Activated CD4-positive, alpha-beta T cell treated with anti-CD3 and anti-CD28 coated beads for 4 hours (primary cell): ENCODE measurements at regions not wholly inside any gene's neighbourhood (a gene's known extent, or its start where the extent isn't known, plus 50 kb on each side); places are given as distances from the start of the nearest gene placed in this dataset.
"Not testable (repeated sequence)": the region's sequence is repeated elsewhere in the genome, so short reads cannot be mapped to it uniquely, and the experiment has no call there.

ENCODE experiments used
- DNase-seq, 2 donors: peaks; one replicate each; pipeline ENCODE4 v3.0.0-alpha.2; 2020

DNA sequence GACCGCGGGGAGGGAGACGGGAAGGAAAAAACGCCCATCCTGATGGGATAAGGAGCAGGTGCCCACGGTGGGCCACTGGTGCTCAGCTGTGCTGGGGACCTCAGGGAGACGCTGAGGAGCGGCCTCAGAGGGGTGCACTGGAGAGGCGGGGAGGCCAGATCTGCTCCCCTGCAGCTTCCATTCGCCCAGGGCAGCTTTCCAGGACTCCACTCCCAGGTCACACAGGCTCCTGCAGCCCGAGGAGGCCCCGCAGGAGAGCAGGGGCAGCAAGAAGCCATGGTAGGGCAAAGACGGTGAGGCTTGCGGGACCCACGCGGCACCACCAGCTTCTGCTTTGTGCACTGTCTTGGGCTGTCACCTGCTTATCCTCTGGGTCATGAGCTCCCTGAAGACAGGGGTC lies 82.5 kb upstream of the SULF2 start:
- DNase-seq: no peak

- no peak for DNase-seq
These were observed 81.2 kb upstream of the SULF2 start for GRCh38 chr20:47866480-47866879.

DNA sequence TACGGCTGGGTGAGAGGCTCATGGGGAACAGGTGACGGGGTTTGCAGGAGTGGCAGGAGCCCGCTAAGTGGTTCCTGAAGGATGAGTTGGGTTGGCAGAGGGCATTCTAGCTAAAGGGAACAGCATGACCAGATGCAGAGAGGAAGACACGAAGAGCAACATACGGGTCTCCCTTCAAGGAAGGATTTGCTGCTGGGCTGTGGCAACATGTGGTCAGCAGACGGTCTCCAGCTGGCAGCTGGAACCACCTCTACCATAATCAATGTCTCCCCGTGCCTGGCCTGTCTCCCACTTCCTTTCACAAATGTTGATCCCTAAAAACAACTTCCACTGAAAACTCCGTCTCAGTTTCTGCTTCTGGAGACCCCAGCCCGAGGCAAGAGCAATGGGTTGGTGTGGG lies 80.6 kb upstream of the SULF2 start:
- DNase-seq: no peak

- no peak for DNase-seq
These were observed 80.2 kb upstream of the SULF2 start for GRCh38 chr20:47865451-47865850.

DNA sequence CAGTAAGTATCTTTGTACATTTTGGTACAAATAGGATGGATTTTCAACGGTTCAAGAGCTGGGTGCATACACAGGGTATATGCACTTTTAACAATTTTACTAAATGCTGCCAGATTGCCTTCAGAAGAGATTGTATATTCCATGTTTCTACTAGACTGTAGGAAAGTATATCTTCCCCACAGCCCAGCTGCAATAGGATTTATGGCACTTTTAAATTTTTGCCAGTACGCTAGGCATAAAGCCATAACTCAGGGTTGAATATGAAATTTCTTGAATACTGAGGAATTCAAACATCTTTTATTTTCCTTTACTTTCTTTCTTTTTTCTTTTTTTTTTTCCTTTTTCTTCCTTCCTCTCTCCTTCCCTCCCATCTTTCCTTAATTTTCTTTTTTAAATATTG lies 78.7 kb upstream of the SULF2 start:
- DNase-seq: no peak

DNA sequence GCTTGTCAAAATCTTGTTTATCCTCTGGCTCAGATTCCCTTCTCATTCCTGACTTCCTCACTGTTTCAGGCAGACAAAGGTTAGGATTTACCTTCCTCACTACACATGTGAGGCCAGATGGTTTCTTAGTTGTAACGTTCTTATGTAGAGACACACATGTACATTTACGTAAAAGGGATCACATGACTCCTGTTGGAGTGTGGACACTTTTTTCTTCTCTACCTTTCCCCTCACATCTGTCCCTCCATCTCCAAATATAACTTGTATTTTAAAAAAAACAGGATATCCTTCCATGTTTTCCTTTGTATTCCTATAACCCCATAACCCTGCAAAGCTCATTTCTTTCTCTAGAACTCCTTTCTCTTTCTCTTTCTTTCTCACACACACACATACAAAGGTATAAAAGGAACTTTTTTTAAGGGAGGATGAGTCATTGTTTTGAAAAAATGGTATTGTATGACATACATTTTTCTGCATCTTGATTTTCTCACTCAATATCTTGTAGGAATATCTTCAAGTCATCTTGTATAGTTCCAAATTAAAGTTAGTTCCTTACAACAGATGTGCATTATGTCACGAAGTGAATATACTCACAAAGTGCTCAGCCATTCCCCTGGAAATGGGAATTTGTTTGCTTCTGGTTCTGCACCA lies 78.2 kb upstream of the SULF2 start:
- no peak for DNase-seq

GRCh38 chr20:47862574-47863240 lies 77.4 kb upstream of the SULF2 start:
- DNase-seq: no peak

DNA sequence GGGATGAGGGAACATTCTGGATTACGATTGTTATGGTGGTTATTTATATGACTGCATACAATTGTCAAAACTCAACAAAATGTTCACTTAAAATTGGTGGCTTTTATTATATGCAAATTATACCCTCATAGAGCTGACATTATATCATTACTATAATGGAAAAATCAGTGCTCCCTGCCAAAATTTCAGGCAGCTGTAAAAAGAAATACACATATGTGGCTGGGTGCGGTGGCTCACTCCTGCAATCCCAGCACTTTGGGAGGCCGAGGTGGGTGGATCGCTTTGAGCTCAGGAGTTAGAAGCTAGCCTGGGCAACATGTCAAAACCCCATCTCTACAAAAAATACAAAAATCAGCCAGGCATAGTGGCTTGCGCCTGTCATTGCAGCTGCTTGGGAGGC lies 75.8 kb upstream of the SULF2 start:
- DNase-seq: no peak

DNA sequence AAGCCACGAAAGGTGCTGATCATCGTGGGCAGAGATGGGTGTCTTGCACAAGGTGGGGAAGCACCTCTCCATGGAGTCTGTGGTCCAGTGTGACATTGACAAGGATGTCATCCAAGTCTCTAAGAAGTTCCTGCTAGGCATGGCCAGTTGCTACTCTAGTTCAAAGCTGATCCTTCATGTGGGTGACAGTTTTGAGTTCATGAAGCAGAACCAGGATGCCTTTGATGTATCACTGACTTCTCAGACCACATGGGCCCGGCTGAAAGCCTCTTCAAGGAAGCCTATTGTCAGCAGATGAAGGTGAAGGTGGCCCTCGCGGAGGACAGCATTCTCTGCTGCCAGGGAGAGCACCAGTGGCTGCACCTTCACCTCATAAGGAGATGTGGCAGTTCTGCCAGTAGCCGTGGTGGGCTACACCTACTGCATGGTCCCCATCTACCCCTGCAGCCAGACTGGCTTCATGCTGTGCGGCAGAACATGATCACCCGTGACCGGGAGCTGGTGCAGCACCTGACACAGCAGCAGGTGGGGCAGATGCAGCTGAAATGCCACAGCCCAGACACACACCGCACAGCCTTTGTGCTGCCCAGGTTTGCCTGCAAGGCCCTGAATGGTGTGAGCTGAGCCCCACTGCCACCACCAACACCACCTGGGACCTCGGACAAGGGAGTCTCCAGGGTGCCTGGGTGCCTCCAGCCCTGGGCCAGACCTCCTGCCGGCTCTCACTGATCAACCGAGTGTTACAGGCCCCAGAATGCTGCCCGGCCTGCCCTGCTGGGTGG lies 75.0 kb upstream of the SULF2 start:
- DNase-seq: no peak

DNA sequence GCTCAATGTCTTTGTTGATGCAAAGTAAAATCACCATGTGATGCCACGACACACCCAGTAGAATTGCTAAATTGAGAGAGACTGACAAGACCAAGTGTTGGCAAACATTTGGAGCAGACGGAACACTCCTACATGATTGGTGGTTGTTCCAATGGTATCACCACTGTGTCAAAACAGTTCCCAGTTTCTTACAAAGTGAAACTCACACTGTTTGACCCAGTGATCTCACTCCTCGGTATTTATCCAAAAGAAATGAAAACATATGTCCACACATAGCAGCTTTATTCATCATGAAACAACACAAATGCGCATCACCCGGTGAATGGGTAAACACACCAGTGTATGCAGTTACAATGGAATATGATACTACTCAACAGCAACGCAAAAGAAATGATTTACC lies 74.0 kb upstream of the SULF2 start:
- no peak for DNase-seq

DNA sequence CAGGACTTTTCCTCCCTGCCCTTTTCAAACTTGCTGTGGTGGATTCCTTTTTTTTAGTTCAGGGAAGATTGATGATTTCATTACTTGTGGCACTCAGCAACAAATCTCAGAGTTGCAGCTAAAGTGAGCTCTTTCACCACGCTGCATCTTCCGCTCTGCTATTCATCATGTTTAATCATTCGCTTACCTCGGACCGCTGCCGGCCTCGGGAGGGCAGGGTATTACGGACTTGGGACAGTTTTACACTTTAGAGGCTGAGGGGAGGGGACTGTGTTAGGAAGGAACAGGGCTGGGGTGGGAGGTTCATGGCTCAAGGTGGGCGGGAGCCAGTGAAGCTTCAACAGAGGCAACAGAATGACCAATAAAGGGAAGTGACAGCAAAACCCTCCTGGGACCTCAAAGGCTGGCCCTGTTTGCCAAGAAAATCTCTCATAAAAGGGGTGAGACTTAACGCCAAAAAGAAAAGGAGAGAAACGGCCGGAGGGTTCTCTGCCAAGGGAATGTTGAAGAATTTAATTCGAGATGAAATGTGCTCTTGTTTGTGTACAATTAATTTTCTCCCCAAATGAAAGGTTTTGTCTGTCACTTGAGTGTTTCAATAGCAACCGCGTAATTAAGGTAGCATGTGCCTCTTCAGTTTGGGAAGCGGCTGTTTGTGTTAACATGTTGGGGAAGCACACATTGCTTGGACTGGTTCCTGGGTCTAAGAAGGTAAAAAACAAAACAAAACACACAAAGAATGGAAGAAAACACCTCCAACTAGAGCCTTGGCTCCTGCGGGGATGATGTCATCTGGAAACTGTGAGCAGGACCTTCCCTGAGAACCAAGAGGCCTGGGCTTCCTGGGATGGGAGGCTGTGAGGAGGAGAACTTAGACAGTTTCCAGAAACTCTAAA lies 72.5 kb upstream of the SULF2 start:
- DNase-seq: no peak

- DNase-seq: no peak
These were observed 71.9 kb upstream of the SULF2 start for GRCh38 chr20:47857187-47857568.

DNA sequence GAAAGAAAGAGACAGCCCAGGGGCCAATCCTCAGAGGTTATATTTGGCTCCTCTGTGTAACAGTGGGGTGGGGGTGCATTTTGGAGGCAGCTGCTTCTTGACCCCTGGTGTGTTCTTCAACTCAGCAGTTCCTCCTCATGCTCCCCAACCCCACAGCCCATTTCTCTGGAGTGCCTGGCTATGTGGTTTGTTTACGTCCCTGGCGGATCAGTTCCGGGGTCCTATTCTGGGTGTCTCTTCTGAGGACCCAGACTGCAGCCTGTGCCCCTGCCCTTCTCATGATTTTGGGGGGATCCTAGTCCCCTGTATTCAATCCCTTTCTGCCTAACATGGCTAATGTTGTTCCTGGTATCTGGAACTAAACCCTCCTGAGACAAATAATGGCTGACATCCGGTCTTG lies 70.5 kb upstream of the SULF2 start:
- DNase-seq: no peak

- DNase-seq: no peak
These were observed 69.5 kb upstream of the SULF2 start for GRCh38 chr20:47854687-47855212.

- DNase-seq: no peak
These were observed 66.5 kb upstream of the SULF2 start for GRCh38 chr20:47851774-47852173.

- DNase-seq: no peak
These were observed 64.9 kb upstream of the SULF2 start for GRCh38 chr20:47850146-47850545.

DNA sequence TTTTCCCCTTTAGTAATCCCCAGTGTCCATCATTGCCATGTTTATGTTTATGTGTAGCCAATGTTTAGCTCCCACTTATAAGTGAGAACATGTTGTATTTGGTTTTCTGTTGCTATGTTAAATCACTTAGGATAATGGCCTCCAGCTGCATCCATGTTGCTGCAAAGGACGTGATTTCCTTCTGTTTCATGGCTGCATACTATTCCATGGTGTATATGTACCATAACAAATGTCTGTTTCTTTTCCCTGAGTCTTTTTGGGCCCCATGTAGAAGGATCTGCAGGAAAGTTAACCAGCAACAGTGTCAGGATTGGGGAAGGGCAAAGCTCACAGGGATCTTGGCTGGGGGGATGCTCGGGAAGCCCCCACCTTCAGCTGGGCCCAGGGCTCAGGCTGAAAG lies 64.3 kb upstream of the SULF2 start:
- no peak for DNase-seq

- no peak for DNase-seq
These were observed 63.7 kb upstream of the SULF2 start for GRCh38 chr20:47849006-47849405.

GRCh38 chr20:47848534-47848933 lies 63.3 kb upstream of the SULF2 start:
- not testable (repeated sequence) for DNase-seq

- peak; percentile 13 to 26 for DNase-seq
These were observed 62.7 kb upstream of the SULF2 start for GRCh38 chr20:47847884-47848485.

DNA sequence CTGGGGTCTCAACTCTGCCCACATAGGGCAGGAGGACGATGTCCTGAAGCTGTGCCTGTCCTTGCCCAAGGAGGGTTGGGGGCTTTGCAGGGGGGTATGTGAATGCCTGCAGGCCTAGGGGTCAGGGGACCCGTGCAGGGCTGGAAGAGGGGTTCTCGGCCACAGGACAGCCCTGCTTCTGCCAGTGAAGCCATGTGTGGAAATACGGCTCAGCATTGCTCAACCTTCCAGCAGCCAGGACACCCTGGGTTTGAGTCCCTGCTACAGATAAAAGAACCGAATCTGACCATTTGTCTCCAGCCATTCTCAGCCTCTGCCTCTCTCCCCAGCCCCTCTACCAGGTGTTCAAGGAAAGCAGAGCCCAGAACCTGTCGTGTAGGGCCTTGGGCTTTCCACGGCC lies 61.9 kb upstream of the SULF2 start:
- DNase-seq: not testable (repeated sequence)

DNA sequence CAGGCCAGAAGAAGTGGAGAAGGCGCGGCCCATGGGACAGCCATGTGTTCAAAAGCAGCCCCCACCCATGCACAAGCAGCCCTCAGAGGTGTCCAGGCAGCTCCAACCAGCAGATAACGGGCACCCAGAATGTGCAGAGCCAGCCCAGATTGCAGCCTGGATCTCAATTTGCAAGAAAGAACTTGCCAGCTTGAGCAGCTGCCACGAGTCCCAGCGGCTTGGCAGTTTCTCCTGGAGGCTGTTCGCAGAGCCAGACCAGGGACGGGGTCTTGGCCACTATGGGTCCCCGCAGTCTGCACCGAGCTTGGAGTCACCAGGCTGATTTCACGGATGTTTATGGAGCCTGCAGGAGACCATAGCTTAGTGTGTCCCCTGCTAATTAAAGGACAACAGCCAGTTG lies 61.4 kb upstream of the SULF2 start:
- DNase-seq: not testable (repeated sequence)
